ENCODE measurements at regions not wholly inside any gene's neighbourhood (a gene's known extent, or its start where the extent isn't known, plus 50 kb on each side); places are given as distances from the start of the nearest gene placed in this dataset.

DNA sequence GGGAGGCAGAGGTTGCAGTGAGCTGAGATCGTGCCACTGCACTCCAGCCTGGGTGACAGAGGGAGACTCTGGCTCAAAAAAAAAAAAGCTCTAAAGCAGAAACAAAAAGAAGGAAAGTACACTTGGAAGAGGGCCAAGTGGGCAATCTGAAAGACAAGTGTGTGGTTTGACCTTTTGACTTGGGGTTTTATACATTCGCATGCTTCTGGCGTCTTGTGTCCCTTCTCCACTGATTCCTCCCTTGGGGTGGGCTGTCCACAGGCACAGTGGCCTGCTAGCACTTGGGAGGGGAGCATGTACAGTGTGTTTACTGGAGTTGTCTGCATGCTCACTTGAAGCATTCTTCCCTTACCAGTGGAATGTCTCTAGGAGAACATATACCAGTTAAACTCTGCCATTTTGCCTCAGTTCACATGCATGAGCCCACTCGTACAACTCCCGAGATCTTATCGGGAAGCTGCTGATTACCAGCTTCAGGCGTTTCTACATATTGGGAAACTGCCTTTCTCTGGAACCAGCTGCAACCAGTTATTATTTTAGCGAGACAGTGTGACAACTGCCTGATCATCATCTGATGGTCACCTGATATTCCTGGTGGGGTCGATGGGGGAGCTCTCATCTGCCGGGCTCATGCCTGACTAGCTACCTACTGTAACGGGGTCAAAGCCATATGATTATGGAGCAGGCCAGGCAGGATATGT is 113.5 kb upstream of the ZNF678 start (continued):
- TF ChIP-seq, protein P1, sequence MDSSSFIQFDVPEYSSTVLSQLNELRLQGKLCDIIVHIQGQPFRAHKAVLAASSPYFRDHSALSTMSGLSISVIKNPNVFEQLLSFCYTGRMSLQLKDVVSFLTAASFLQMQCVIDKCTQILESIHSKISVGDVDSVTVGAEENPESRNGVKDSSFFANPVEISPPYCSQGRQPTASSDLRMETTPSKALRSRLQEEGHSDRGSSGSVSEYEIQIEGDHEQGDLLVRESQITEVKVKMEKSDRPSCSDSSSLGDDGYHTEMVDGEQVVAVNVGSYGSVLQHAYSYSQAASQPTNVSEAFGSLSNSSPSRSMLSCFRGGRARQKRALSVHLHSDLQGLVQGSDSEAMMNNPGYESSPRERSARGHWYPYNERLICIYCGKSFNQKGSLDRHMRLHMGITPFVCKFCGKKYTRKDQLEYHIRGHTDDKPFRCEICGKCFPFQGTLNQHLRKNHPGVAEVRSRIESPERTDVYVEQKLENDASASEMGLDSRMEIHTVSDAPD (CRISPR knock-in tag; IDR thresholded peaks at IDR 0.05): no peak
- TF ChIP-seq MXI1 (IDR thresholded peaks at IDR 0.05; ENCODE audit: low read depth, low read length) (no peak), CHD4 (IDR thresholded peaks at IDR 0.05; ENCODE audit: insufficient read depth, insufficient replicate concordance, low read depth, low read length, poor library complexity, severe bottlenecking) (no peak), HMBOX1 (IDR thresholded peaks at IDR 0.05) (no peak), SMAD2 (IDR thresholded peaks at IDR 0.05; ENCODE audit: low read depth, low read length) (no peak), TBP (optimal IDR thresholded peaks at IDR 0.05; ENCODE audit: low read depth, low read length) (no peak), SMARCA5 (IDR thresholded peaks at IDR 0.05) (no peak), SUPT5H (IDR thresholded peaks at IDR 0.05) (no peak), FOXJ2 (tag; IDR thresholded peaks at IDR 0.05) (0 out of 2 replicates have a peak, but pooled peaks have one; percentile 7), C11orf30 (IDR thresholded peaks at IDR 0.05; ENCODE audit: low read depth) (no peak), L3MBTL2 (IDR thresholded peaks at IDR 0.05) (peak; percentile 28; the same call in 1 of the 2 replicates), ZNF212 (CRISPR knock-in tag; IDR thresholded peaks at IDR 0.05) (no peak), KLF13 (tag; IDR thresholded peaks at IDR 0.05; ENCODE audit: borderline replicate concordance, low read depth) (0 out of 2 replicates have a peak, but pooled peaks have one; percentile 5)
- TF ChIP-seq, protein P2, sequence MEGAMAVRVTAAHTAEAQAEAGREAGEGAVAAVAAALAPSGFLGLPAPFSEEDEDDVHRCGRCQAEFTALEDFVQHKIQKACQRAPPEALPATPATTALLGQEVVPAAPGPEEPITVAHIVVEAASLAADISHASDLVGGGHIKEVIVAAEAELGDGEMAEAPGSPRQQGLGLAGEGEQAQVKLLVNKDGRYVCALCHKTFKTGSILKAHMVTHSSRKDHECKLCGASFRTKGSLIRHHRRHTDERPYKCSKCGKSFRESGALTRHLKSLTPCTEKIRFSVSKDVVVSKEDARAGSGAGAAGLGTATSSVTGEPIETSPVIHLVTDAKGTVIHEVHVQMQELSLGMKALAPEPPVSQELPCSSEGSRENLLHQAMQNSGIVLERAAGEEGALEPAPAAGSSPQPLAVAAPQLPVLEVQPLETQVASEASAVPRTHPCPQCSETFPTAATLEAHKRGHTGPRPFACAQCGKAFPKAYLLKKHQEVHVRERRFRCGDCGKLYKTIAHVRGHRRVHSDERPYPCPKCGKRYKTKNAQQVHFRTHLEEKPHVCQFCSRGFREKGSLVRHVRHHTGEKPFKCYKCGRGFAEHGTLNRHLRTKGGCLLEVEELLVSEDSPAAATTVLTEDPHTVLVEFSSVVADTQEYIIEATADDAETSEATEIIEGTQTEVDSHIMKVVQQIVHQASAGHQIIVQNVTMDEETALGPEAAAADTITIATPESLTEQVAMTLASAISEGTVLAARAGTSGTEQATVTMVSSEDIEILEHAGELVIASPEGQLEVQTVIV (CRISPR knock-in tag; IDR thresholded peaks at IDR 0.05; ENCODE audit: borderline replicate concordance): no peak
- TF ChIP-seq, protein P3, sequence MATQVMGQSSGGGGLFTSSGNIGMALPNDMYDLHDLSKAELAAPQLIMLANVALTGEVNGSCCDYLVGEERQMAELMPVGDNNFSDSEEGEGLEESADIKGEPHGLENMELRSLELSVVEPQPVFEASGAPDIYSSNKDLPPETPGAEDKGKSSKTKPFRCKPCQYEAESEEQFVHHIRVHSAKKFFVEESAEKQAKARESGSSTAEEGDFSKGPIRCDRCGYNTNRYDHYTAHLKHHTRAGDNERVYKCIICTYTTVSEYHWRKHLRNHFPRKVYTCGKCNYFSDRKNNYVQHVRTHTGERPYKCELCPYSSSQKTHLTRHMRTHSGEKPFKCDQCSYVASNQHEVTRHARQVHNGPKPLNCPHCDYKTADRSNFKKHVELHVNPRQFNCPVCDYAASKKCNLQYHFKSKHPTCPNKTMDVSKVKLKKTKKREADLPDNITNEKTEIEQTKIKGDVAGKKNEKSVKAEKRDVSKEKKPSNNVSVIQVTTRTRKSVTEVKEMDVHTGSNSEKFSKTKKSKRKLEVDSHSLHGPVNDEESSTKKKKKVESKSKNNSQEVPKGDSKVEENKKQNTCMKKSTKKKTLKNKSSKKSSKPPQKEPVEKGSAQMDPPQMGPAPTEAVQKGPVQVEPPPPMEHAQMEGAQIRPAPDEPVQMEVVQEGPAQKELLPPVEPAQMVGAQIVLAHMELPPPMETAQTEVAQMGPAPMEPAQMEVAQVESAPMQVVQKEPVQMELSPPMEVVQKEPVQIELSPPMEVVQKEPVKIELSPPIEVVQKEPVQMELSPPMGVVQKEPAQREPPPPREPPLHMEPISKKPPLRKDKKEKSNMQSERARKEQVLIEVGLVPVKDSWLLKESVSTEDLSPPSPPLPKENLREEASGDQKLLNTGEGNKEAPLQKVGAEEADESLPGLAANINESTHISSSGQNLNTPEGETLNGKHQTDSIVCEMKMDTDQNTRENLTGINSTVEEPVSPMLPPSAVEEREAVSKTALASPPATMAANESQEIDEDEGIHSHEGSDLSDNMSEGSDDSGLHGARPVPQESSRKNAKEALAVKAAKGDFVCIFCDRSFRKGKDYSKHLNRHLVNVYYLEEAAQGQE (IDR thresholded peaks at IDR 0.05; ENCODE audit: borderline replicate concordance): peak; percentile 89
- TF ChIP-seq, protein P3 (CRISPR knock-in tag; IDR thresholded peaks at IDR 0.05; ENCODE audit: low read depth): no peak
